ENCODE measurements at regions not wholly inside any gene's neighbourhood (a gene's known extent, or its start where the extent isn't known, plus 50 kb on each side); places are given as distances from the start of the nearest gene placed in this dataset.

DNA sequence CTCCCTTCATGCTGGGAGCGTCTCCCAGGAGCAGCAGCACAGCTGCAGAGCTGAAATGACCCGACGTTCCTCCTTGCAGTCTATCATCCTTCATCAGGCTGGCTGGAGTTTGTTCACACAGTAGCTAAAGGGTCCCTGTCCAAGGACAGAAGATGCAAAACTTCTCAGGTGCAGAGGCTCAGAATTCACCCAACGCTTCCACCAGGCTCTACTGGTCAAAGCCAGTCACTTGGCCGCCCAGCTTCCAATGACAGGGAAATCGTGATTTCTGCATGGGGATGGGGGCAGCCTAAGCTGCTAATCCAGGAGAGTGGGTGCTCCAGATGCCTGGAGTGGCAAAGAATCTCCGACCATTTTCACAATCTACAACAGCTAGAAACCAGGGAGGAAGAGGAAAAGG lies 97.0 kb upstream of the SALL3 start:
- no peak for DNase-seq

GRCh38 chr18:78883501-78883900 lies 96.1 kb upstream of the SALL3 start:
- no peak overlapping the region for H3K4me3 Mint-ChIP-seq
- ATAC-seq (no peak), DNase-seq (no peak)
- no peaks in the 10 kb centered on the region for H3K36me3 Mint-ChIP-seq (ENCODE audit: low read depth)
- peaks cover 3% of the 10 kb centered on the region for H3K27me3 Mint-ChIP-seq
- H3K9me3 Mint-ChIP-seq: peaks cover 24% of the 10 kb centered on the region
- no peaks in the 10 kb centered on the region for H3K4me1 Mint-ChIP-seq
- no peak overlapping the region for H3K27ac Mint-ChIP-seq

More for the DNA sequence above, 97.0 kb upstream of the SALL3 start:
- Mint-ChIP-seq H3K36me3 (ENCODE audit: low read depth) (no peaks in the 10 kb centered on the region), H3K27me3 (peaks cover 3% of the 10 kb centered on the region), H3K9me3 (peaks cover 21% of the 10 kb centered on the region), H3K4me1 (no peaks in the 10 kb centered on the region), H3K4me3 (no peak overlapping the region), H3K27ac (no peak overlapping the region)
- no peak for ATAC-seq

DNA sequence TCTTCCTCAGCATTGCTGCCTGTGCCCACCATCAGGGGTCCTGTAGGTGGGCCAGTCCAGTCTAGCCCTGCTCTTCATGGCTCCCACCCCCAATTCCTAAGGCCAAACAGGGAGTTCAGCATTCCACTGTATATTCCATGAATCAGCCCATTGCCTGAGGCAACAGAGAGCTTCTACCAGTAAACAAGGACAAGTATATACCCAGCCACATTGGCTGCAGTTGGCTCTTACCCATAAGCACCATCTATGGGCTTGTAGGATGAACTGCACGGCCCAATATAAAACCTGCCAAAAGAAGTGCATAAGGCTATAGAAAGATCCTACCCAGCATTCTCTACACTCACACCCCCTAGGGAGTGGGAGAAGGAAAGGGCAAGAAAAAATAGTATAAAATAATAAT lies 95.1 kb upstream of the SALL3 start:
- H3K36me3 Mint-ChIP-seq (ENCODE audit: low read depth): no peaks in the 10 kb centered on the region
- H3K4me3 Mint-ChIP-seq: no peak overlapping the region
- H3K27ac Mint-ChIP-seq: no peak overlapping the region
- peaks cover 34% of the 10 kb centered on the region for H3K9me3 Mint-ChIP-seq
- no peaks in the 10 kb centered on the region for H3K4me1 Mint-ChIP-seq
- DNase-seq (no peak), ATAC-seq (no peak)
- peaks cover 3% of the 10 kb centered on the region for H3K27me3 Mint-ChIP-seq

DNA sequence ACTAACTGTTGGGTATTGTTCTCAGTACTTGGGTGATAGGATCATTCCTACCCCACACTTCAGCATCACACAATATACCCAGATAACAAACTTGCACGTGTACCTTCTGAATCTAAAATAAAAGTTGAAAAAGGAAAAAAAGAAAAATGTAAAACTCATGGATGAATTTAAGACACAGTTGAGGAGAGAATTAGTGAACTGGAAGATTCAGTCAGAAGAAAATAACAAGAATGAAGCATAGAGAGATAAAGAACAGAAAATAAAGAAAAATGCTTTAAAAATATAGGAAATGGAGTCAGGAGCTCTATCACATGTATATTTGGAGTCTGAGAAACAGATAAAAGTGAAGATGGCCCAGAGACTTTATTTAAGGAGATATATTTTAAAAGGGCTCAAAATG lies 90.4 kb upstream of the SALL3 start:
- Mint-ChIP-seq H3K9me3 (peaks cover 36% of the 10 kb centered on the region), H3K4me1 (no peaks in the 10 kb centered on the region), H3K27me3 (no peaks in the 10 kb centered on the region), H3K36me3 (ENCODE audit: low read depth) (no peaks in the 10 kb centered on the region), H3K27ac (no peak overlapping the region), H3K4me3 (no peak overlapping the region)
- no peak for DNase-seq
- no peak for ATAC-seq

DNA sequence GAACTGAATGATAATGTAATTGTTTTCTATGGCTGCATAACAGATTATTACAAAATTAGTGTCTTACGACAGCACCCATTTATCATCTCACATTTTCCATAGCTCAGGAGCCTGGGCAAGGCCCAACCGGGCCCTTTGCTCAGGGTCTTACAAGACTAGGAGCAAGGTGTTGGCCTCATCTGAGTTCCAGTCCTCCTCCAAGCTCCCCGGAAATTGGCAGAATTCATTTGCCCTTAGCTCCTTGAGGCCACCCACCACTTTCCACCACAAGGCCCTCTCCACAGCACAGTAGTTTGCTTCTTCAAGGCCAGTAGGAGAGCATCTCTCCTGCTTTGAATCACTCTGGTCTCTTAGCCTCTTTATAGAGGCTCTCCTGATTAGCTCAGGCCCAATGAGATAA lies 89.2 kb upstream of the SALL3 start:
- Mint-ChIP-seq H3K4me1 (no peaks in the 10 kb centered on the region), H3K4me3 (no peak overlapping the region), H3K9me3 (peaks cover 29% of the 10 kb centered on the region), H3K27ac (no peak overlapping the region), H3K36me3 (ENCODE audit: low read depth) (no peaks in the 10 kb centered on the region), H3K27me3 (no peaks in the 10 kb centered on the region)
- DNase-seq: no peak
- no peak for ATAC-seq

DNA sequence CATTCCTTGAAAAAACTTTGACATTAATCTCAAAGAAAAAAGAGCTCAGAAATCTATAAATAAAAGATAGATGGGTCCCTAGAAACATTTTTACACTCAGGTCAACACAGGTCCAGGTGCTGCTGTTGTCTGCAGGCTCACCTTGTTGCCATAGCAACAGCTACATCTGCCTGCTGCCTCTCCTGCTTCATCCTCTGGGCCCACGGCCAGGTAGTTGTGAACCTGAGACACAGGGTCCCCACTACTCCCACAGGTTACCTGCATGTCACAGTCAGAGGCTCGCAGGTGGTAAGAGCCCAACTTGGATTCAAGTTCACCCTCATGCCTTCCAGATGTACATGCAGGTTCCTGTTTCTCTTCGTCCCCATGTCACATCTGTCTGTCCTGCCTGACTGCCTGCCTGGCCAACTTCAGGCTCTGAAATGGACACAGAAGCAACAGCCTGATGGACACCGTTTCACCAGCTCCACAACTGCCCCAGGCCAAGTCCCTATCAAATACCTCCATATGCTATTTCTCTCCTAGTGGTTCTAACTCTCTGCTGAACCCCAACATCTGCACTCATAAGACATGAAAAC lies 88.3 kb upstream of the SALL3 start:
- Mint-ChIP-seq H3K4me3 (no peak overlapping the region), H3K36me3 (ENCODE audit: low read depth) (no peaks in the 10 kb centered on the region), H3K27ac (no peak overlapping the region), H3K4me1 (no peaks in the 10 kb centered on the region), H3K9me3 (peaks cover 27% of the 10 kb centered on the region), H3K27me3 (no peaks in the 10 kb centered on the region)
- DNase-seq (no peak), ATAC-seq (no peak)

- Mint-ChIP-seq H3K27me3 (no peaks in the 10 kb centered on the region), H3K9me3 (peaks cover 18% of the 10 kb centered on the region), H3K4me1 (no peaks in the 10 kb centered on the region), H3K27ac (no peak overlapping the region), H3K36me3 (ENCODE audit: low read depth) (no peaks in the 10 kb centered on the region), H3K4me3 (no peak overlapping the region)
- DNase-seq (no peak), ATAC-seq (no peak)
These were observed 87.4 kb upstream of the SALL3 start for GRCh38 chr18:78892177-78892576.

- peaks cover 14% of the 10 kb centered on the region for H3K9me3 Mint-ChIP-seq
- no peak for DNase-seq
These were observed 86.9 kb upstream of the SALL3 start for GRCh38 chr18:78892721-78893120.

GRCh38 chr18:78893281-78894032 lies 86.2 kb upstream of the SALL3 start:
- no peak for ATAC-seq
- no peaks in the 10 kb centered on the region for H3K4me1 Mint-ChIP-seq
- no peaks in the 10 kb centered on the region for H3K27me3 Mint-ChIP-seq
- H3K36me3 Mint-ChIP-seq (ENCODE audit: low read depth): no peaks in the 10 kb centered on the region
- no peak overlapping the region for H3K27ac Mint-ChIP-seq
- no peak overlapping the region for H3K4me3 Mint-ChIP-seq
- DNase-seq: no peak
- H3K9me3 Mint-ChIP-seq: peaks cover 12% of the 10 kb centered on the region

More at GRCh38 chr18:78892721-78893120, 86.9 kb upstream of the SALL3 start:
- Mint-ChIP-seq H3K27ac (no peak overlapping the region), H3K4me1 (no peaks in the 10 kb centered on the region), H3K36me3 (ENCODE audit: low read depth) (no peaks in the 10 kb centered on the region), H3K27me3 (no peaks in the 10 kb centered on the region), H3K4me3 (no peak overlapping the region)
- no peak for ATAC-seq

DNA sequence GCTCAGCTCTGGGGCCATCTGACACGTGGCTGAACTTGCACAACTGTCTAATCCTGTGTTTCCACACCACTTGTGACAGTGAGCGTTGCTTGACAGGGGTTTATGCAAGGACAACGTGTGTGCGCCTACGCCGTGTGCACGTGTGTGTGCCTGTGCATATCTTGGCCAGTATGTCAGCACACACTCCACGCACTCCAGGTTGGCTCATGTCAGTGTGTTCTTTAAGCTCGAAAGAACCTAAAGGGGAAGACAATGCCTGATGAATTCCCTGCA lies 85.6 kb upstream of the SALL3 start:
- DNase-seq: no peak
- ATAC-seq: no peak
- peaks cover 7% of the 10 kb centered on the region for H3K9me3 Mint-ChIP-seq
- H3K4me3 Mint-ChIP-seq: no peak overlapping the region
- no peaks in the 10 kb centered on the region for H3K36me3 Mint-ChIP-seq (ENCODE audit: low read depth)
- no peak overlapping the region for H3K27ac Mint-ChIP-seq
- no peaks in the 10 kb centered on the region for H3K4me1 Mint-ChIP-seq
- no peaks in the 10 kb centered on the region for H3K27me3 Mint-ChIP-seq

DNA sequence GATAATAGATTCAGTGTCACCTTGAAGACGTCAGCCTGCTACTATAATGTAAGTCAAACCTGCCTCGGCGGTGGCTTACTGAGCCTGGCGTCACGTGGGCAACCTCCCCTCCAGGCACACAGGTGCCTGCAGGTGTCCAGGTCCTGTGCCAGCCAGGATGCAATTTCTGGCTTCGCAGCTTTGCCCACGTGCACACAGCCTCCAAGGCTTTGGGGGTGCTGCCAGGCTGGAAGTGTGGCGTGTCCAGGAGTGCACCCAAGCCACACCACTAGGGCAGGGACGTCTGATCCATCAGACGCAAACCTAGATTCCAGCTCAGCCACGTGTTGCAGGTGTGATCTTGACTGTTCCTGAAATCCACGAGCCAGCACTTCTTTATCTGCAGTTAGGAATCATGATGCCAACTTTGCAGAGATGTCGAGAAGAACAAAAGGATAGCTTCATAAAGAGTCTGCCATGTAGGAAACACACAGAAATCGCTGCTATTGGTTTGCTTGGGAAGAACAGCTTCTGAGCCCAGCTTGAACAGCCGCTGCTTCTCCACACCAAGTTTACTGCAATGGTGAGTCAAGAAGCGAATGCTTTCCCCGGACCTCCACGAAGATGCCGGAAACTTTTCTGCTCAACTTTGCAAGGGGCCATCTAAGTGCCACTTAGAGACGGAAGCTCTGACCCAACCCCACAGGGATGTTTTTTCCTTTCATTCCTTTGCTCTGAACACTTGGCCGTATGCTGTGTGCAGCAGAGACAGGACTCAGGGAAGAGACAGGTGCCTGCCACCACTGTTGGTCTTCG lies 84.2 kb upstream of the SALL3 start:
- no peak for ATAC-seq
- H3K27ac Mint-ChIP-seq: no peak overlapping the region
- H3K4me1 Mint-ChIP-seq: no peaks in the 10 kb centered on the region
- H3K4me3 Mint-ChIP-seq: no peak overlapping the region
- H3K27me3 Mint-ChIP-seq: no peaks in the 10 kb centered on the region
- no peaks in the 10 kb centered on the region for H3K9me3 Mint-ChIP-seq
- no peaks in the 10 kb centered on the region for H3K36me3 Mint-ChIP-seq (ENCODE audit: low read depth)
- no peak for DNase-seq

- H3K4me1 Mint-ChIP-seq: no peaks in the 10 kb centered on the region
- no peak for DNase-seq
- H3K9me3 Mint-ChIP-seq: no peaks in the 10 kb centered on the region
- H3K27ac Mint-ChIP-seq: no peak overlapping the region
- H3K36me3 Mint-ChIP-seq (ENCODE audit: low read depth): no peaks in the 10 kb centered on the region
- no peaks in the 10 kb centered on the region for H3K27me3 Mint-ChIP-seq
- ATAC-seq: no peak
- H3K4me3 Mint-ChIP-seq: no peak overlapping the region
These were observed 83.3 kb upstream of the SALL3 start for GRCh38 chr18:78896111-78896905.

GRCh38 chr18:78898066-78898465 lies 81.6 kb upstream of the SALL3 start:
- DNase-seq: no peak
- H3K27me3 Mint-ChIP-seq: no peaks in the 10 kb centered on the region
- no peak for ATAC-seq
- no peak overlapping the region for H3K27ac Mint-ChIP-seq
- H3K9me3 Mint-ChIP-seq: no peaks in the 10 kb centered on the region
- no peaks in the 10 kb centered on the region for H3K4me1 Mint-ChIP-seq
- H3K36me3 Mint-ChIP-seq (ENCODE audit: low read depth): no peaks in the 10 kb centered on the region
- H3K4me3 Mint-ChIP-seq: no peak overlapping the region

DNA sequence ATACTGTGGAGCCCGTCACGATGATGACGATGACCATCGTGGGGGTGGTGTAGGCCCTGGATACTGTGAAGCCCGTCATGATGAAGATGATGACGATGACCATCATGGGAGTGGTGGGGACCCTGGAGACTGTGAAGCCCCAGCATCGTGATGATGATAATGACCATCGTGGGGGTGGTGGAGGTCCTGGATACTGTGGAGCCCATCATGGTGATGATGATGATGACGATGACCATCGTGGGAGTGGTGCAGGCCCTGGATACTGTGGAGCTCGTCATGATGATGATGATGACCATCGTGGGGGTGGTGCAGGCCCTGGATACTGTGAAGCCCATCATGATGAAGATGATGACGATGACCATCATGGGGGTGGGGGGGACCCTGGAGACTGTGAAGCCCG lies 81.0 kb upstream of the SALL3 start:
- DNase-seq: no peak
- ATAC-seq: no peak
- H3K4me3 Mint-ChIP-seq: no peak overlapping the region
- H3K9me3 Mint-ChIP-seq: no peaks in the 10 kb centered on the region
- no peaks in the 10 kb centered on the region for H3K27me3 Mint-ChIP-seq
- no peaks in the 10 kb centered on the region for H3K4me1 Mint-ChIP-seq
- H3K27ac Mint-ChIP-seq: no peak overlapping the region
- H3K36me3 Mint-ChIP-seq (ENCODE audit: low read depth): no peaks in the 10 kb centered on the region

GRCh38 chr18:78899241-78899640 lies 80.4 kb upstream of the SALL3 start:
- Mint-ChIP-seq H3K27ac (no peak overlapping the region), H3K9me3 (no peaks in the 10 kb centered on the region), H3K4me3 (no peak overlapping the region), H3K36me3 (ENCODE audit: low read depth) (no peaks in the 10 kb centered on the region), H3K27me3 (no peaks in the 10 kb centered on the region), H3K4me1 (no peaks in the 10 kb centered on the region)
- no peak for DNase-seq
- no peak for ATAC-seq
